Keratinocyte (primary cell): ENCODE measurements at regions not wholly inside any gene's neighbourhood (a gene's known extent, or its start where the extent isn't known, plus 50 kb on each side); places are given as distances from the start of the nearest gene placed in this dataset.

Experiments
- DNase-seq: peaks from one replicate; pipeline ENCODE4 v3.0.0-alpha.2; 2011; ENCODE audit warnings: low read depth, missing footprints, low spot score
- FAIRE-seq: peaks from 2 replicates; lab custom pipeline; 2011; peaks lifted over from hg19 to GRCh38; lab: Jason Lieb, UNC
- H2AFZ ChIP-seq: 2 replicates; pipeline ENCODE4 v1.6.0; 2012; ENCODE audit warnings: low read length, control low read depth, inconsistent platforms; ENCODE audit not compliant: control insufficient read depth
- H3K27ac ChIP-seq: 2 replicates; pipeline ENCODE4 v1.5.1; 2011; ENCODE audit warnings: low read length; ENCODE audit not compliant: control insufficient read depth, insufficient read depth
- H3K27me3 ChIP-seq: 3 replicates; pipeline ENCODE4 v1.6.0; 2011; ENCODE audit warnings: low read length; ENCODE audit not compliant: control insufficient read depth, insufficient read depth; ENCODE audit errors: extremely low read depth
- H3K36me3 ChIP-seq, 2 experiments: 2 replicates in 1 of 2; 3 replicates in 1 of 2; pipeline ENCODE4 v1.5.1; 2011; ENCODE audit warnings: low read length in 2 of 2, mild to moderate bottlenecking in 1 of 2; ENCODE audit not compliant: control insufficient read depth in 2 of 2, insufficient read depth in 2 of 2; ENCODE audit errors: extremely low read depth in 1 of 2
- H3K4me1 ChIP-seq: 3 replicates; pipeline ENCODE4 v1.5.1; 2011; ENCODE audit warnings: low read length; ENCODE audit not compliant: control insufficient read depth, insufficient read depth; ENCODE audit errors: extremely low read depth
- H3K4me2 ChIP-seq: 3 replicates; pipeline ENCODE4 v1.6.0; 2011; ENCODE audit warnings: low read depth, low read length; ENCODE audit not compliant: control insufficient read depth, insufficient read depth; ENCODE audit errors: extremely low read depth
- H3K4me3 ChIP-seq, 3 experiments: fragments of 200-600 bp in 1 of 3; sonication (generic) in 1 of 3; 2 replicates in 2 of 3; 3 replicates in 1 of 3; pipeline ENCODE4 v1.5.1; 2011 to 2016; ENCODE audit warnings: low read length in 3 of 3, mild to moderate bottlenecking in 3 of 3, control low read depth in 2 of 3, inconsistent platforms in 1 of 3, low read depth in 1 of 3, mixed read lengths in 1 of 3, mixed run types in 1 of 3, moderate library complexity in 1 of 3; ENCODE audit not compliant: control insufficient read depth in 2 of 3, insufficient read depth in 2 of 3; ENCODE audit errors: extremely low read depth in 1 of 3
- H3K79me2 ChIP-seq: 2 replicates; pipeline ENCODE4 v1.6.0; 2012; ENCODE audit warnings: low read length; ENCODE audit not compliant: control insufficient read depth, insufficient read depth
- H3K9ac ChIP-seq: 3 replicates; pipeline ENCODE4 v1.6.0; 2011; ENCODE audit warnings: low read length; ENCODE audit not compliant: control insufficient read depth, insufficient read depth; ENCODE audit errors: extremely low read depth
- H3K9me1 ChIP-seq: 3 replicates; pipeline ENCODE4 v1.6.0; 2011; ENCODE audit warnings: low read length; ENCODE audit not compliant: control insufficient read depth, insufficient read depth; ENCODE audit errors: extremely low read depth
- H3K9me3 ChIP-seq: 2 replicates; pipeline ENCODE4 v1.5.1; 2012; ENCODE audit warnings: low read depth, low read length; ENCODE audit not compliant: control insufficient read depth
- H4K20me1 ChIP-seq: 3 replicates; pipeline ENCODE4 v1.6.0; 2011; ENCODE audit warnings: low read length; ENCODE audit not compliant: control insufficient read depth, insufficient read depth; ENCODE audit errors: extremely low read depth
- CTCF ChIP-seq, 3 experiments: IDR thresholded peaks in 1 of 3; conservative IDR thresholded peaks in 1 of 3; optimal IDR thresholded peaks in 1 of 3; 2 replicates in 2 of 3; 3 replicates in 1 of 3; pipeline versions ENCODE3 to v1.5.1; 2011; ENCODE audit warnings: low read length in 3 of 3, mild to moderate bottlenecking in 3 of 3, moderate library complexity in 2 of 3, control low read depth in 1 of 3, inconsistent platforms in 1 of 3; ENCODE audit not compliant: insufficient read depth in 2 of 3; ENCODE audit errors: extremely low read depth in 1 of 3
- EZH2 ChIP-seq: IDR thresholded peaks from one replicate; pipeline ENCODE4 v1.6.1; 2012; ENCODE audit warnings: inconsistent platforms, mild to moderate bottlenecking, low read length, moderate library complexity
- dilution Hi-C: fragments of 300-500 bp; cut with MboI; formaldehyde crosslinking; loops from one replicate; pipeline ENCODE4 v1.7.0; 2020; ENCODE audit warnings: low sequenced_read_pairs; ENCODE audit not compliant: extremely low pct_ligation_motif_present

DNA sequence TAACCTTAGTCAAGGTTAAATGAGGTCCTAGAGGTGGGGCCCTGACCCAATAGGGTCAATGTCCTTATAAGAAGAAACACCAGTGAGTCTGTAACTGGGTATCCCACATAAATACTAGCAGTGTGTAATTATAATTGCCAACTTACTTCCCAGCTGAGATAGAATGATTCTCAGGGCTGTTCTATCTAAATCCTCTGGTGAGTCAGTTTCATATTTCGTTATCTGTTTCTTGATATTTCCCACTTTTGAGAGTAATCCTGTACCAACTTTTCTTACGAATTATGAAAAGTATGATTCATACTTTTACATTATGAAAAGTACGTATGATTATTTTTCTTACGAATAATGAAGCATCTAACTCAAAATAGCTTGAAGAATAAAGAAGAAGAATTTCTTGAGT lies 546.8 kb upstream of the NETO1 start:
- Histone ChIP-seq H3K4me2 (no peak overlapping the region), H2AFZ (no peak overlapping the region), H3K4me3 (no peak overlapping the region), H3K9ac (no peak overlapping the region), H3K9me3 (no peaks in the 10 kb centered on the region), H3K9me1 (no peaks in the 10 kb centered on the region), H3K79me2 (no peaks in the 10 kb centered on the region), H4K20me1 (no peaks in the 10 kb centered on the region), H3K36me3 (no peaks in the 10 kb centered on the region), H3K4me1 (no peaks in the 10 kb centered on the region), H3K27me3 (no peaks in the 10 kb centered on the region), H3K27ac (no peak overlapping the region)
- no peak for DNase-seq
- no peak for FAIRE-seq
- TF ChIP-seq CTCF (optimal IDR thresholded peaks at IDR 0.05 in 1 of 3, IDR thresholded peaks at IDR 0.05 in 1 of 3, conservative IDR thresholded peaks at IDR 0.05 in 1 of 3; ENCODE audit: extremely low read depth in 1 of 3, insufficient read depth in 2 of 3, low read length in 3 of 3) (no peak), EZH2 (no peak)
- dilution Hi-C loops = no loop called here

DNA sequence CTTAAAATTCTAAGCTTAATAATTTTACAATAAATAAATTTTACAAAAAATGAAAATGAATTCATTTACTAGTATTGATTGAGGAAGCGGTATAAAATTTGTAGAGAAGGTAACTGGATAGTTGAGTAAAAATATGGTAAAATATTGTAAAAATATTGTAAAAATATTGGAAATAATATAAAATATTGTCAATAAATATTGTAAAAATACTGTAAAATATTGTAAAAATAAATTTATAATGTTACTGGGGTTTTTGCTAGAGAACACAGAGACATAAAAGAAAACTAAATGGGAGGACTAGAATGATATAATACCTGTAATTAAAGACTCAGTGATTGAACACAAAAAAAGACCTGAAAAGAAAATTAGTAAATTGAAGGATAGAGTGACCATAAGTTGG lies 546.3 kb upstream of the NETO1 start:
- dilution Hi-C loops = no loop called here
- DNase-seq = no peak

More for the DNA sequence above, 546.3 kb upstream of the NETO1 start:
- H3K36me3 ChIP-seq = no peaks in the 10 kb centered on the region
- H3K27ac ChIP-seq = no peak overlapping the region
- H3K4me2 ChIP-seq = no peak overlapping the region
- no peaks in the 10 kb centered on the region for H3K79me2 ChIP-seq
- no peak overlapping the region for H3K9ac ChIP-seq
- H4K20me1 ChIP-seq = no peaks in the 10 kb centered on the region
- no peaks in the 10 kb centered on the region for H3K9me3 ChIP-seq
- H3K4me1 ChIP-seq = no peaks in the 10 kb centered on the region
- TF ChIP-seq EZH2 = no peak
- no peak for TF ChIP-seq CTCF (optimal IDR thresholded peaks at IDR 0.05 in 1 of 3, IDR thresholded peaks at IDR 0.05 in 1 of 3, conservative IDR thresholded peaks at IDR 0.05 in 1 of 3; ENCODE audit: extremely low read depth in 1 of 3, insufficient read depth in 2 of 3, low read length in 3 of 3)
- FAIRE-seq = no peak
- H3K27me3 ChIP-seq = no peaks in the 10 kb centered on the region
- no peaks in the 10 kb centered on the region for H3K9me1 ChIP-seq
- H2AFZ ChIP-seq = no peak overlapping the region
- H3K4me3 ChIP-seq = no peak overlapping the region
